ENCODE measurements at regions not wholly inside any gene's neighbourhood (a gene's known extent, or its start where the extent isn't known, plus 50 kb on each side); places are given as distances from the start of the nearest gene placed in this dataset.

GRCh38 chr6:110538416-110539160 is 62.2 kb upstream of the SLC22A16 start:
- H3K36me3 ChIP-seq = no peaks in the 10 kb centered on the region
- no peak overlapping the region for H3K4me3 ChIP-seq (ENCODE audit: low read depth, low read length)
- TF ChIP-seq CTCF (IDR thresholded peaks at IDR 0.05; ENCODE audit: low read depth, low read length) = no peak
- H3K27me3 ChIP-seq = no peaks in the 10 kb centered on the region
- H3K9me3 ChIP-seq = no peaks in the 10 kb centered on the region
- no peak for DNase-seq
- no peaks in the 10 kb centered on the region; the same call in 1 of the 2 replicates for H3K4me1 ChIP-seq

GRCh38 chr6:110537208-110538123 is 61.1 kb upstream of the SLC22A16 start:
- no peak for TF ChIP-seq CTCF (IDR thresholded peaks at IDR 0.05; ENCODE audit: low read depth, low read length)
- Histone ChIP-seq H3K4me1 (no peaks in the 10 kb centered on the region), H3K9me3 (no peaks in the 10 kb centered on the region), H3K27me3 (no peaks in the 10 kb centered on the region), H3K36me3 (no peaks in the 10 kb centered on the region), H3K4me3 (ENCODE audit: low read depth, low read length) (no peak overlapping the region)
- DNase-seq = no peak

- no peak overlapping the region for H3K4me3 ChIP-seq (ENCODE audit: low read depth, low read length)
- no peaks in the 10 kb centered on the region for H3K36me3 ChIP-seq
- no peaks in the 10 kb centered on the region for H3K27me3 ChIP-seq
- no peaks in the 10 kb centered on the region for H3K4me1 ChIP-seq
- peak; percentile 36 for DNase-seq
- no peaks in the 10 kb centered on the region for H3K9me3 ChIP-seq
- TF ChIP-seq CTCF (IDR thresholded peaks at IDR 0.05; ENCODE audit: low read depth, low read length) = no peak
These were observed 58.5 kb upstream of the SLC22A16 start for GRCh38 chr6:110534731-110535492.

- DNase-seq = no peak
- Histone ChIP-seq H3K36me3 (no peaks in the 10 kb centered on the region), H3K27me3 (no peaks in the 10 kb centered on the region), H3K9me3 (no peaks in the 10 kb centered on the region), H3K4me3 (ENCODE audit: low read depth, low read length) (no peak overlapping the region), H3K4me1 (no peaks in the 10 kb centered on the region; the same call in 1 of the 2 replicates)
- no peak for TF ChIP-seq CTCF (IDR thresholded peaks at IDR 0.05; ENCODE audit: low read depth, low read length)
These were observed 56.0 kb upstream of the SLC22A16 start for GRCh38 chr6:110532431-110532830.

- H3K4me1 ChIP-seq = no peaks in the 10 kb centered on the region; the same call in 1 of the 2 replicates
- DNase-seq = no peak
These were observed 54.3 kb upstream of the SLC22A16 start for GRCh38 chr6:110530671-110531070.

More at GRCh38 chr6:110530671-110531070, 54.3 kb upstream of the SLC22A16 start:
- no peak for TF ChIP-seq CTCF (IDR thresholded peaks at IDR 0.05; ENCODE audit: low read depth, low read length)
- Histone ChIP-seq H3K27me3 (no peaks in the 10 kb centered on the region), H3K9me3 (no peaks in the 10 kb centered on the region), H3K36me3 (no peaks in the 10 kb centered on the region), H3K4me3 (ENCODE audit: low read depth, low read length) (no peak overlapping the region)
